ENCODE measurements at regions not wholly inside any gene's neighbourhood (a gene's known extent, or its start where the extent isn't known, plus 50 kb on each side); places are given as distances from the start of the nearest gene placed in this dataset.

DNA sequence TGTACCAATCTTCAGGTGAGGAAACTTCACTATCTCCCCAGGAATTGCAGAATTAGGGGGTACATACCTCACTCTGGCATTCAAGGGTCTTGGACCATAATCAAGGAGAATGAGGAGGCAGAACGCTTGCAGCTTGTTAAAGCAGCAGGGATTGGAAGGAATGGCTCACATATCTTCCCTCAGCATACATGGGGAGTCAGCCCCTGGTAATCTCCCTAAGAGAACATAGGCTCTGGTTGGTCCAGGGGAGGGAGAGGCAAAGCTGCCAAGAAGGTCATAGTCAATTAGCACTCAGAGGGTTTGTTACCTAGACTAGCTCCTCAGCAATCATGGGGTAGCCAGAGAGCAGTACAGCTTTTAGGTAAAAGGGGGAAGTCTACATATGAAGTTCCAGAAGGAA lies 256.8 kb downstream of the INSC start:
- TF ChIP-seq TAF1 (IDR thresholded peaks at IDR 0.05; ENCODE audit: borderline replicate concordance, insufficient read depth, low read length): no peak
- no peak for TF ChIP-seq SIN3A (IDR thresholded peaks at IDR 0.05; ENCODE audit: borderline replicate concordance, insufficient read depth, low read length)
- TF ChIP-seq, protein P1, sequence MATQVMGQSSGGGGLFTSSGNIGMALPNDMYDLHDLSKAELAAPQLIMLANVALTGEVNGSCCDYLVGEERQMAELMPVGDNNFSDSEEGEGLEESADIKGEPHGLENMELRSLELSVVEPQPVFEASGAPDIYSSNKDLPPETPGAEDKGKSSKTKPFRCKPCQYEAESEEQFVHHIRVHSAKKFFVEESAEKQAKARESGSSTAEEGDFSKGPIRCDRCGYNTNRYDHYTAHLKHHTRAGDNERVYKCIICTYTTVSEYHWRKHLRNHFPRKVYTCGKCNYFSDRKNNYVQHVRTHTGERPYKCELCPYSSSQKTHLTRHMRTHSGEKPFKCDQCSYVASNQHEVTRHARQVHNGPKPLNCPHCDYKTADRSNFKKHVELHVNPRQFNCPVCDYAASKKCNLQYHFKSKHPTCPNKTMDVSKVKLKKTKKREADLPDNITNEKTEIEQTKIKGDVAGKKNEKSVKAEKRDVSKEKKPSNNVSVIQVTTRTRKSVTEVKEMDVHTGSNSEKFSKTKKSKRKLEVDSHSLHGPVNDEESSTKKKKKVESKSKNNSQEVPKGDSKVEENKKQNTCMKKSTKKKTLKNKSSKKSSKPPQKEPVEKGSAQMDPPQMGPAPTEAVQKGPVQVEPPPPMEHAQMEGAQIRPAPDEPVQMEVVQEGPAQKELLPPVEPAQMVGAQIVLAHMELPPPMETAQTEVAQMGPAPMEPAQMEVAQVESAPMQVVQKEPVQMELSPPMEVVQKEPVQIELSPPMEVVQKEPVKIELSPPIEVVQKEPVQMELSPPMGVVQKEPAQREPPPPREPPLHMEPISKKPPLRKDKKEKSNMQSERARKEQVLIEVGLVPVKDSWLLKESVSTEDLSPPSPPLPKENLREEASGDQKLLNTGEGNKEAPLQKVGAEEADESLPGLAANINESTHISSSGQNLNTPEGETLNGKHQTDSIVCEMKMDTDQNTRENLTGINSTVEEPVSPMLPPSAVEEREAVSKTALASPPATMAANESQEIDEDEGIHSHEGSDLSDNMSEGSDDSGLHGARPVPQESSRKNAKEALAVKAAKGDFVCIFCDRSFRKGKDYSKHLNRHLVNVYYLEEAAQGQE (IDR thresholded peaks at IDR 0.05; ENCODE audit: insufficient read depth in 1 of 2, low read depth in 2 of 2, low read length in 2 of 2): no peak
- no peak for TF ChIP-seq FOXP2 (optimal IDR thresholded peaks at IDR 0.05; ENCODE audit: borderline replicate concordance, extremely low read depth, extremely low read length, insufficient read depth)
- no peak for TF ChIP-seq POLR2AphosphoS5 (IDR thresholded peaks at IDR 0.05; ENCODE audit: low read depth, low read length)

DNA sequence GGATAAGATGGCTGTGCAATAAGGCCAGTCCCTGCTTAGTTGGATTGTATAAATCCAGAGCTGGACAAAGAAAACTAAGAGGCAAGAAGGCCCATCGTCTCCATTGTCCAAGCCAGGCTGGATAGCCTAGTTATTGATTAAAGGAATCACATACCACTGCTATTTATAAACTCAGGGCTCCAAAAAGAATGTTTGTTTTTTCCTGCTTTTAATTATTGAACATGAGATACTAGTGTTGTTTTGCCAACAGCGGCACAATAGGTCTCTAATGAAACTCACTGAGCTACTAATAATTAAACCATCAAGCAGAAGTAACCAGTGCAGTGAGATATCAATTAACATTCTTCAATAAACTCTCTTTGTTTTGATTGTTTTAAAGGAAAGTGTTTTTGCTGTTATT lies 259.7 kb downstream of the INSC start:
- TF ChIP-seq TAF1 (IDR thresholded peaks at IDR 0.05; ENCODE audit: borderline replicate concordance, insufficient read depth, low read length): no peak
- TF ChIP-seq, protein P1 (IDR thresholded peaks at IDR 0.05; ENCODE audit: insufficient read depth in 1 of 2, low read depth in 2 of 2, low read length in 2 of 2): no peak
- no peak for TF ChIP-seq POLR2AphosphoS5 (IDR thresholded peaks at IDR 0.05; ENCODE audit: low read depth, low read length)
- TF ChIP-seq FOXP2 (optimal IDR thresholded peaks at IDR 0.05; ENCODE audit: borderline replicate concordance, extremely low read depth, extremely low read length, insufficient read depth): no peak
- no peak for TF ChIP-seq SIN3A (IDR thresholded peaks at IDR 0.05; ENCODE audit: borderline replicate concordance, insufficient read depth, low read length)

DNA sequence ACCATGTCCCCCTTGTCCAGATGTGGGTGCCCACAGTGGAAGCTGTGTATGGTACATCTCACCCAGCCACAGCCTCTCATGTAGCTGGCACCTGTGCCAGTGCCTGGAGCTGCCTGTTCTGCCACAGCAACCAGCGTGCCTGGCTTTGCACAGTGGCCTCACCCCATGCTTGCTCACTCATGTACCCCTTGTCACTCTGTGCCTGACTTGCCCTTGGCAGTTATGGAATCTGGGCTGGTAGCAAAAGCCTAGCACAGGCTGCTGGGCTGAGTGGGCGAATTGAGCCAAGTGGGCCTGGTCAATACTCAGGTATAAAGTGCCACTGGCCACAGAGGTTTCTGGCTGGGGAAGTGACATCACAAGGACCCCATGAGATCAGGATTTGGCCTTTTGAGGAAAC lies 264.2 kb downstream of the INSC start:
- TF ChIP-seq POLR2AphosphoS5 (IDR thresholded peaks at IDR 0.05; ENCODE audit: low read depth, low read length) (no peak), SIN3A (IDR thresholded peaks at IDR 0.05; ENCODE audit: borderline replicate concordance, insufficient read depth, low read length) (no peak), TAF1 (IDR thresholded peaks at IDR 0.05; ENCODE audit: borderline replicate concordance, insufficient read depth, low read length) (no peak), FOXP2 (optimal IDR thresholded peaks at IDR 0.05; ENCODE audit: borderline replicate concordance, extremely low read depth, extremely low read length, insufficient read depth) (no peak)
- TF ChIP-seq, protein P1 (IDR thresholded peaks at IDR 0.05; ENCODE audit: insufficient read depth in 1 of 2, low read depth in 2 of 2, low read length in 2 of 2): no peak

DNA sequence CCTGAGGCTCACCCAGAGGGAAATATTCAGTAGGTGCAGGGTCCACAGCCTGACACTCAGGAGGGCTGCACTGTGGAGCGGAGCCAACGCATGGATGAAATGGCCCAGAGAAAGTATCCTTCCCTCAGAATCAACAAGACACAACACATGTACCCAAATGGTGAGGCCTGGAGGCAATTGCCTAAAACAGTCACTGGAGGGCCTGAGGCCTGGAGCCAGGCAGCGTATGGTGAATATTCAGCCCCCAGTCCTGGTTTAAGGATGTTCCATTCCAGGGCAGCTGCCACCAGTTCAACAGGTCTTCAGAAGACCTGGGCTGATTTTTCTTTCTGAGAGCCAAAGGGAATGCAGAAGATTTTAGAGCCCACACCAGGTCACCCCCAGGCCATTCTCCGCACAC lies 264.8 kb downstream of the INSC start:
- no peak for TF ChIP-seq SIN3A (IDR thresholded peaks at IDR 0.05; ENCODE audit: borderline replicate concordance, insufficient read depth, low read length)

DNA sequence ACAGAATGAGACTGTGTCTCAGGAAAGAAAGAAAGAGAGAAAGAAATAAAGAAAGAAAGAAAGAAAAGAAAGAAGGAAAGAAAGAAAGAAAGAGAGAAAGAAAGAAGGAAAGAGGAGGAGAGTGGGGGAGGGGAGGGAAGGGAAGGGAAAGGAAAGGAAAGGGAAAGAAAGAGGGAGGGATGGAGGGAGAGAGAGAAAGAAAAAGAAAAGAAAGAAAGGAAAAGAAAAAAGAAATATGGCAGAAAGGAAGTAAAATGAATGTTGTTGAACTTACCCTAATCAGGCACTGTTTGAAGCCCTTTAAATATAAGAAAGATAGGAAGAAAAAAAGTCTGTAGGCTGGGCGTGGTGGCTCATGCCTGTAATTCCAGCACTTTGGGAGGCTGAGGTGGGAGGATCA lies 276.1 kb downstream of the INSC start:
- TF ChIP-seq, protein P1 (IDR thresholded peaks at IDR 0.05; ENCODE audit: insufficient read depth in 1 of 2, low read depth in 2 of 2, low read length in 2 of 2): no peak
- TF ChIP-seq FOXP2 (optimal IDR thresholded peaks at IDR 0.05; ENCODE audit: borderline replicate concordance, extremely low read depth, extremely low read length, insufficient read depth) (no peak), POLR2AphosphoS5 (IDR thresholded peaks at IDR 0.05; ENCODE audit: low read depth, low read length) (no peak), SIN3A (IDR thresholded peaks at IDR 0.05; ENCODE audit: borderline replicate concordance, insufficient read depth, low read length) (no peak), TAF1 (IDR thresholded peaks at IDR 0.05; ENCODE audit: borderline replicate concordance, insufficient read depth, low read length) (no peak)
